GM18867 (cell line): ENCODE measurements at regions not wholly inside any gene's neighbourhood (a gene's known extent, or its start where the extent isn't known, plus 50 kb on each side); places are given as distances from the start of the nearest gene placed in this dataset.
"Not testable (repeated sequence)": the region's sequence is repeated elsewhere in the genome, so short reads cannot be mapped to it uniquely, and the experiment has no call there.

Source experiments
- ATAC-seq: cut with Tn5 transposase; IDR thresholded peaks from one replicate; pipeline ENCODE4 v1.9.1; 2021; ENCODE audit warnings: mild to moderate bottlenecking, moderate library complexity; ENCODE audit not compliant: unreplicated experiment

GRCh38 chr16:63684149-63685101 is 1437.4 kb downstream of the CDH11 start:
- ATAC-seq, result no peak

GRCh38 chr16:63682844-63683243 is 1439.0 kb downstream of the CDH11 start:
- no peak for ATAC-seq

DNA sequence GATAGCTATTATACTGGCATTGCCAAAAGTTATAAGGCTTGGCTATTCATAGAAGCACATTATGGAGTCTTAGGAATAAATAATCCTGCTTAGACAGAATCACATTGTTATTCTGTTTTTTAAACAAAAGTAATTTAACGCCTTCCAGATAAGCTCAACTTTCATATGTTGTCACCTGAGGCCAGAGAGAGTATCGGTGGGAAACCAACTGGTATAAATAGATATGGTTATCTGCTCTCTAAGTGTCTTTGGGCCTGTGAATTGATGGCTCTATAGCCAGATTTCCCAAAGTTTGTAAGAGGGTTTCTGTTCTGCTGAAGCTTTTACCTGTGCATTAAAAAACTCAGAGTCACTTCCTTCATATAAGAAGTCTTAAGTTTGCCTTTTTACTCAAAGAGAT is 1449.4 kb downstream of the CDH11 start:
- no peak for ATAC-seq

DNA sequence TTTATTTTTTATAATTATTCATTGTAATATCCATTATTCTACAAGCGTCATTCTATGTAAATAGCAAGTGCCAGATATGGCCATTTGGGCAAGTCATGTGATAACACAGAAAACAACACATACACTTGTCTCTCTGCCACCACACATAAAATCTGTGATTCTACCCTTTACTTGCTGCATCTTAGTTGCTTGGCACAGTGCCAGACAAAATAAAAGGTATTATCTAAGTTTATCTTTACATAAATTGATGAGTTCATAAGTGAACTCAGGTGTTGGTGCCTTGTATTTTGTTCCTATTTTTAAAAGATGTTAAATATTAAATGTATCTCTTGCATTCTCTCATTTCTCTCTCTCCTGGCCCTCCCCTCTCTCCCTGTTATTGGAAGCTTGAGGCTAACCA is 1458.7 kb downstream of the CDH11 start:
- no peak for ATAC-seq

GRCh38 chr16:63655846-63656245 is 1466.0 kb downstream of the CDH11 start:
- no peak for ATAC-seq

GRCh38 chr16:63653044-63653839 is 1468.6 kb downstream of the CDH11 start:
- no peak for ATAC-seq

GRCh38 chr16:63652091-63652490 is 1469.8 kb downstream of the CDH11 start:
- no peak for ATAC-seq

- no peak for ATAC-seq
Measured at GRCh38 chr16:63650550-63650949, 1471.3 kb downstream of the CDH11 start.

GRCh38 chr16:63633706-63634445 is 1488.0 kb downstream of the CDH11 start:
- ATAC-seq, result not testable (repeated sequence)

DNA sequence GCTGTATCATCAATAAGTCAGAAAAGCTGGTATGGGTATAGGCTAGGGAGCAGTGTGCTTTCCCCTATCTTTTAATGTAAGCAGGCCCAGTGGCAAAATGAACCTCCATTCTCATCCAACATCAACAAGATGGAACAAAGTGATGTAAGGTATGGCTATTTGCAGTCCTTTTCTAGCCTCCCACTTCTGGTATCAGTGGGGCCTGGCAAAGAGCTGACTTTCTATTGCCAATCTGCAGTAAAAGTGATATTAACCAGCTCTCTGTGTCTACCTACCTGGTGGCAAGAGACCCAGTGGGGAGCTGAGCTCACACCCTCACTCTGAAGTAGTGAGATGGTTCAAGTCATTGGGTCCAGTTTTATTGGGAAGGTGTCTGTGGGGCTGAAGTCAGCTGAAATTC is 1492.6 kb downstream of the CDH11 start:
- no peak for ATAC-seq

GRCh38 chr16:63628812-63629211 is 1493.1 kb downstream of the CDH11 start:
- no peak for ATAC-seq

DNA sequence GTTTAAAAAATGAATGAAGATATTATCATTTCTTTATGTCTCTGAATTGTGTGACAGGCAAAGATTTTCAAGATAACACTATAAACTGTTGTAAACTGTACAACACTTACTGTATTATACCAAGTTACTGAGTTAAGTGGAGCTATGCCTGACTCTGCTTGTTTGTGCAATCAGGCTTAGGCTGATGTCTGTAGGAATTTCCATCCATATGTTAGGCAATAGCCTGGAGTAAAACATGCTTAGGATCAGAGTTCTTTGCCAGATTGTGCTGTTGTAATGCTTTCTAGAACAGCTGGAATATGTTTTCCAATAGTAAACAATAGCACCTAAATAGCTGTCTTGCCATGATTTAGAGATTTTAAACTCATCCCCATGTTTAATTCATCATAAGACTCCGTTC is 1496.7 kb downstream of the CDH11 start:
- ATAC-seq, result no peak

GRCh38 chr16:63623551-63624039 is 1498.3 kb downstream of the CDH11 start:
- ATAC-seq, result no peak

- no peak for ATAC-seq
Measured at GRCh38 chr16:63618896-63619485, 1502.9 kb downstream of the CDH11 start.

DNA sequence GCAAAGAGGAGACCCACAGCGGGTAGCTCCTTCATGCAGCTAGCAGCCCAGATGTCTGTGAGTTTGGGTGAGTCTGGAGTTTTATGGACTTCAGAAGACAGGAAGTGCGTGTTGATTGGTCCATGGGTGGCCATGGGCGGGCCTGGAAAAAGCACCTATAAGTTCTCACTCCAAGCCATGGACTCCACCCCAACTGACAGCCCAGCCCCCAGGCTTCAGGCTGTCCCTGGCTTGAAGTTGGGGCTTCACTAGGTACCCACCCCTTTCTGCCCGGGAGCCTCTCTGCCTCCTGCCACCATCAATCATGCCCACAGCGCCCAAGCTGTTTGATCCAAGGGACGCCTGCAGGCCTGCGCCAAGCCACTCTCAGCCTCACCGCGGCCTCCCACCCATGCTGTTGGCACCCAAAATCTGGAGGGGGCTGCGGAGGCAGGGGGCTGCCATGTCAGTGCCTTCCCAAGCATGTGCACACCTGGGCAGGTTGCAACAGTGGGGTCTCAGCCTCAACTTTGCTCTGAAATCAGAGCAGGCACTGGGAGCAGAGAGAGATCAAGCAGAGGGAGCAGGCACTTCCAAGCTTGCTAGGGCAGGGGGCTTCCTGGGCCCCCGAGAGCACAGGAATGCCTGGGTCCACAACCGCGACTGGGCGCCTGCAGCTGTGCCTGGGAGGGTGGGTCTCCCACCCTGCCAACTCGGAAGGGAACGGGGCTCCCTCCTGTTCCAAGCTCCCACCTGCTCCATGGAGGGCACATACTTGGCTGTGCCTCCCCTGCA is 1503.7 kb downstream of the CDH11 start:
- ATAC-seq, result no peak

- ATAC-seq, result no peak
Measured at GRCh38 chr16:63617047-63617989, 1504.5 kb downstream of the CDH11 start.

DNA sequence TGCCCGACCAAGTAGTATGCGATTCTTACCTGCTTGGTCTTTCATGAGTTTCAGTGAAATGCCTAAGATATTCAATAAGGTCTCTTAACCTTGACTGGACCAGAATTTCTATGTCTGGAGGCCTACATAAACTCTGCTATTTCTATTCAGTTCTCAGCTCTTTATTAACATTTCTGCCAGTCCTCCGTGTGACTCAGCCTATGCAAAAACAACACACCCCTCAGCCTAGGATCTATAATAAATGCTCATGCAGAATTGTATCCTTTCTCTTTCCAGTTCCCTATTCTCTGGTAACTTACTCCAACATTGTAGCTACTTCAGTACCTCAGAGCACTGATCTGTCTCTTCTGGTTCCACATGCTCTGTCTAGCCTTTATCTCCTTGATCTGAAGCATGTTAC is 1507.4 kb downstream of the CDH11 start:
- ATAC-seq, result no peak

DNA sequence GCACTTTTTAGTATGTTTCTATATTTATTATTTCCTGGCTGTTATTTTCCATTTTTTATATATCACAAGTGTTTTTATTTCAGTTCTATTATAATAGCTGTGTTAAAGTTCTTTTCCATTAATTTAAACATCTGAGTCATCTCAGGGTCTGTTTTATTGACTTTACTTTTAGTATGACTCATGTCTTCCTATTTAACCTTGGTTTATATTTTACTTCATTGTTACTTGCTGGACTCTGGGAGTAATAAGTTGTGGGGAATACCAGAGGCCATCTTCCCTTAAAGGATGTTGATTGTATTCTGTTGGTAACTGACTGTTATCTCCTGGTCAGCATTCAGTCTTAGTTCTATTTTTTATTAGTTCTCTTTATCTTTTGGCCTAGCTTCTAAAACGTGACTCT is 1508.2 kb downstream of the CDH11 start:
- no peak for ATAC-seq
